SK-N-SH (cell line): ENCODE measurements at regions not wholly inside any gene's neighbourhood (a gene's known extent, or its start where the extent isn't known, plus 50 kb on each side); places are given as distances from the start of the nearest gene placed in this dataset.

Experiments
- CTCF ChIA-PET: fragments of 300-600, 350-600 bp; formaldehyde crosslinking; extraction: SDS; loops from one replicate; lab custom pipeline; 2021; lab: Yijun Ruan, JAX
- POLR2A ChIA-PET: fragments of 350-600 bp; sonication (Branson Sonifier 250); formaldehyde crosslinking; extraction: SDS; loops from one replicate; lab custom pipeline; 2020; ENCODE audit warnings: antibody characterized with exemption, inconsistent platforms; lab: Yijun Ruan, JAX
- DNase-seq: peaks from one replicate; pipeline ENCODE4 v3.0.0; 2012
- H2AFZ ChIP-seq: fragments of 200-600 bp; sonication (generic); 2 replicates; pipeline ENCODE4 v1.8.1; 2016; ENCODE audit warnings: antibody characterized with exemption, mild to moderate bottlenecking, low read depth
- H3F3A ChIP-seq: fragments of 200-600 bp; sonication (generic); replicated peaks from 2 replicates; pipeline ENCODE3; 2016; ENCODE audit warnings: antibody characterized with exemption, mild to moderate bottlenecking; ENCODE audit not compliant: insufficient read depth
- H3K27ac ChIP-seq, 2 experiments: fragments of 200-500 bp in 1 of 2; fragments of 200-600 bp in 1 of 2; sonication (Bioruptor generic) in 1 of 2; sonication (generic), shearing (Covaris generic) in 1 of 2; 2 replicates each; pipeline versions ENCODE4 v1.5.1 to v1.6.1; 2014 to 2016; ENCODE audit warnings: low read depth in 2 of 2, inconsistent platforms in 1 of 2, low read length in 1 of 2, mild to moderate bottlenecking in 1 of 2, mixed read lengths in 1 of 2
- H3K27me3 ChIP-seq: fragments of 200-600 bp; sonication (generic), shearing (Covaris generic); 2 replicates; pipeline ENCODE4 v1.6.1; 2016; ENCODE audit warnings: mixed run types; ENCODE audit not compliant: insufficient read depth
- H3K36me3 ChIP-seq, 2 experiments: fragments of 200-500 bp in 1 of 2; fragments of 200-600 bp in 1 of 2; sonication (Bioruptor generic) in 1 of 2; sonication (generic) in 1 of 2; replicated peaks in 1 of 2; 2 replicates each; pipeline versions ENCODE3 to v1.5.1; 2014 to 2016; ENCODE audit warnings: low read length in 1 of 2, mild to moderate bottlenecking in 1 of 2; ENCODE audit not compliant: insufficient read depth in 2 of 2, control insufficient read depth in 1 of 2
- H3K4me1 ChIP-seq, 2 experiments: fragments of 200-500 bp in 1 of 2; fragments of 200-600 bp in 1 of 2; sonication (Bioruptor generic) in 1 of 2; sonication (generic), shearing (Covaris generic) in 1 of 2; 2 replicates each; pipeline versions ENCODE4 v1.5.1 to v1.6.1; 2014 to 2016; ENCODE audit warnings: low read depth in 1 of 2, low read length in 1 of 2, mixed run types in 1 of 2; ENCODE audit not compliant: insufficient read depth in 2 of 2, control insufficient read depth in 1 of 2
- H3K4me2 ChIP-seq: fragments of 200-600 bp; sonication (generic), shearing (Covaris generic); 2 replicates; pipeline ENCODE4 v1.6.1; 2017; ENCODE audit warnings: mixed run types
- H3K4me3 ChIP-seq, 2 experiments: fragments of 200-500 bp in 1 of 2; fragments of 200-600 bp in 1 of 2; sonication (Bioruptor generic) in 1 of 2; sonication (generic), shearing (Covaris generic) in 1 of 2; 2 replicates each; pipeline versions ENCODE4 v1.5.1 to v1.8.1; 2014 to 2016; ENCODE audit warnings: low read depth in 2 of 2, inconsistent platforms in 1 of 2, low read length in 1 of 2, mild to moderate bottlenecking in 1 of 2, mixed read lengths in 1 of 2, moderate library complexity in 1 of 2
- H3K79me2 ChIP-seq: fragments of 200-600 bp; sonication (generic); 2 replicates; pipeline ENCODE4 v1.8.1; 2017; ENCODE audit warnings: mild to moderate bottlenecking; ENCODE audit not compliant: insufficient read depth
- H3K9ac ChIP-seq: fragments of 200-600 bp; sonication (generic); 2 replicates; pipeline ENCODE4 v1.6.1; 2017; ENCODE audit warnings: mixed run types
- H3K9me2 ChIP-seq: fragments of 200-600 bp; sonication (generic); 2 replicates; pipeline ENCODE4 v1.6.1; 2017; ENCODE audit warnings: mixed run types
- H3K9me3 ChIP-seq: fragments of 200-600 bp; sonication (generic); 2 replicates; pipeline ENCODE4 v1.6.1; 2017; ENCODE audit warnings: mixed run types, mild to moderate bottlenecking, moderate library complexity
- H4K20me1 ChIP-seq: fragments of 200-600 bp; sonication (generic); 2 replicates; pipeline ENCODE4 v1.6.1; 2017; ENCODE audit warnings: mild to moderate bottlenecking, mixed run types; ENCODE audit not compliant: insufficient read depth
- EZH2phosphoT487 ChIP-seq: fragments of 200-600 bp; sonication (generic); IDR thresholded peaks from 2 replicates; pipeline ENCODE4 v1.6.1; 2017; ENCODE audit warnings: low read depth, mixed run types, mild to moderate bottlenecking, antibody characterized with exemption, moderate library complexity, borderline replicate concordance
- FOSL2 ChIP-seq: IDR thresholded peaks from 2 replicates; pipeline ENCODE4 v1.4.0; 2012; ENCODE audit warnings: low read depth, mild to moderate bottlenecking, moderate library complexity, borderline replicate concordance
- FOXJ3 ChIP-seq: sonication (generic); formaldehyde crosslinking; IDR thresholded peaks from 2 replicates; pipeline ENCODE4 v1.5.1; 2020; ENCODE audit warnings: mild to moderate bottlenecking, missing genetic modification reagents
- FOXM1 ChIP-seq: IDR thresholded peaks from 2 replicates; pipeline ENCODE4 v1.4.0; 2012; ENCODE audit warnings: low read depth, mild to moderate bottlenecking
- GABPA ChIP-seq: IDR thresholded peaks from 2 replicates; pipeline ENCODE4 v1.4.0; 2012; ENCODE audit warnings: low read depth, mild to moderate bottlenecking
- MEF2A ChIP-seq: IDR thresholded peaks from 2 replicates; pipeline ENCODE4 v1.4.0; 2012; ENCODE audit warnings: low read depth, borderline replicate concordance
- SMC3 ChIP-seq: IDR thresholded peaks from 2 replicates; pipeline ENCODE4 v1.6.1; 2012; ENCODE audit warnings: low read depth, low read length, improper control_type of control experiment
- TEAD4 ChIP-seq: IDR thresholded peaks from 2 replicates; pipeline ENCODE4 v1.4.0; 2012; ENCODE audit warnings: mild to moderate bottlenecking, borderline replicate concordance; ENCODE audit not compliant: insufficient read depth
- WGBS: methylation state at CpG from one replicate; pipeline ENCODE4 v1.1.6; 2017; ENCODE audit warnings: low lambda C conversion rate; 5-methylcytosine and 5-hydroxymethylcytosine counted together
- TF ChIP-seq, protein P1 (sequence below): IDR thresholded peaks from 2 replicates; pipeline ENCODE4 v1.4.0; 2012; ENCODE audit warnings: low read depth, borderline replicate concordance
- TF ChIP-seq, protein P2 (sequence below): IDR thresholded peaks from 2 replicates; pipeline ENCODE4; 2012

DNA sequence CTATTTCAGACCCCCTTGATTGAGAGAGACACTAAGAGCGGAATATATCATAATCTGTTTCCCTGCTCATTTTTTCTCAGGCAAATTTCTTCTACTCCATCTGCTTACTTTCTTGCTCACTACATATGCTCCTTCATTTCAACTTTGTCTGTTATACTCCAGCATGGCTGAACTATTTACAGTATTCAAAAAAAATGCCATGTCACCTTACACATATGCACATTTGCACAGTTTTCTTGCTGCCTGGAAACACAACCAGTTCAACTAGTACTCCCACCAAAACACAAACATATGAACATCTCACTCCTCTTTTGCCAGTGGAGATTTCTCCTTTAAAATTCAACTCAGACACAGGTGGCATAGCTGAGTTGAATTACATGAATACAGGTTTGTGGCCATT lies 1142.1 kb upstream of the CADM2 start:
- H3K4me1 ChIP-seq: no peaks in the 10 kb centered on the region
- no peak overlapping the region for H3K27ac ChIP-seq
- H2AFZ ChIP-seq: no peak overlapping the region
- H4K20me1 ChIP-seq: no peaks in the 10 kb centered on the region
- no peak overlapping the region for H3K4me2 ChIP-seq
- WGBS: 4% methylated on average over 1 of the region's 1 CpG
- TF ChIP-seq FOSL2 (no peak), TEAD4 (no peak)
- TF ChIP-seq, protein P1, sequence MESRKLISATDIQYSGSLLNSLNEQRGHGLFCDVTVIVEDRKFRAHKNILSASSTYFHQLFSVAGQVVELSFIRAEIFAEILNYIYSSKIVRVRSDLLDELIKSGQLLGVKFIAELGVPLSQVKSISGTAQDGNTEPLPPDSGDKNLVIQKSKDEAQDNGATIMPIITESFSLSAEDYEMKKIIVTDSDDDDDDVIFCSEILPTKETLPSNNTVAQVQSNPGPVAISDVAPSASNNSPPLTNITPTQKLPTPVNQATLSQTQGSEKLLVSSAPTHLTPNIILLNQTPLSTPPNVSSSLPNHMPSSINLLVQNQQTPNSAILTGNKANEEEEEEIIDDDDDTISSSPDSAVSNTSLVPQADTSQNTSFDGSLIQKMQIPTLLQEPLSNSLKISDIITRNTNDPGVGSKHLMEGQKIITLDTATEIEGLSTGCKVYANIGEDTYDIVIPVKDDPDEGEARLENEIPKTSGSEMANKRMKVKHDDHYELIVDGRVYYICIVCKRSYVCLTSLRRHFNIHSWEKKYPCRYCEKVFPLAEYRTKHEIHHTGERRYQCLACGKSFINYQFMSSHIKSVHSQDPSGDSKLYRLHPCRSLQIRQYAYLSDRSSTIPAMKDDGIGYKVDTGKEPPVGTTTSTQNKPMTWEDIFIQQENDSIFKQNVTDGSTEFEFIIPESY: no peak
- no peaks in the 10 kb centered on the region for H3K9me3 ChIP-seq
- no peak for DNase-seq
- ChIA-PET CTCF (interaction anchor here (1.0 kb wide), 1 partner anchor 21 kb away, joined by 3 read pairs; no protein-coding TSS in a partner anchor), POLR2A (no interaction called here)
- H3K4me3 ChIP-seq: no peak overlapping the region
- no peaks in the 10 kb centered on the region for H3K36me3 ChIP-seq
- H3K9ac ChIP-seq: no peak overlapping the region
- H3F3A ChIP-seq: no peaks in the 10 kb centered on the region
- no peaks in the 10 kb centered on the region for H3K79me2 ChIP-seq
- H3K27me3 ChIP-seq: no peaks in the 10 kb centered on the region
- no peaks in the 10 kb centered on the region for H3K9me2 ChIP-seq

DNA sequence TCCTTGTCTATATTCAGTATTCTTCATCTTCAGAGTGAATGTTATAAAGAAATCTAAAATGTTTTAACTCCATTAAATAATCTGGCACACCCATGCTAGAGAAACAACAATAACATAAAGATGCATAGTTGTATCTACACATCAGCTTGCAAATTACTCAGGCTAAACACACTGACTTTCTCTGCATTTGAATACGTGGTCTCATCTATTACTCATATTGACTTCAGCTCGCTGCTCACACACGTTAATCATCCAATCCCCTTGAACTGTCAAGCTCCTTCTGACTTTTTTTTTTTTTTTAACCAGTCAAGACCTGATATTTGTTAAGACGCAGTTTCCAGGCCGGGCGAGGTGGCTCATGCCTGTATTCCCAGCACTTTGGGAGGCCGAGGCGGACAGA lies 1137.3 kb upstream of the CADM2 start:
- no peak for DNase-seq
- Histone ChIP-seq H3K79me2 (no peaks in the 10 kb centered on the region), H3K27me3 (no peaks in the 10 kb centered on the region), H3K9ac (no peak overlapping the region), H2AFZ (no peak overlapping the region), H3K27ac (no peak overlapping the region), H3K4me1 (no peaks in the 10 kb centered on the region), H3K36me3 (no peaks in the 10 kb centered on the region), H3K4me3 (no peak overlapping the region), H3K9me2 (no peaks in the 10 kb centered on the region), H3K4me2 (no peak overlapping the region), H3K9me3 (no peaks in the 10 kb centered on the region), H4K20me1 (no peaks in the 10 kb centered on the region), H3F3A (no peaks in the 10 kb centered on the region)
- TF ChIP-seq FOXM1 (no peak), EZH2phosphoT487 (no peak), SMC3 (no peak)
- ChIA-PET CTCF (no interaction called here), POLR2A (no interaction called here)
- WGBS: 9% methylated on average over 8 of the region's 8 CpGs

DNA sequence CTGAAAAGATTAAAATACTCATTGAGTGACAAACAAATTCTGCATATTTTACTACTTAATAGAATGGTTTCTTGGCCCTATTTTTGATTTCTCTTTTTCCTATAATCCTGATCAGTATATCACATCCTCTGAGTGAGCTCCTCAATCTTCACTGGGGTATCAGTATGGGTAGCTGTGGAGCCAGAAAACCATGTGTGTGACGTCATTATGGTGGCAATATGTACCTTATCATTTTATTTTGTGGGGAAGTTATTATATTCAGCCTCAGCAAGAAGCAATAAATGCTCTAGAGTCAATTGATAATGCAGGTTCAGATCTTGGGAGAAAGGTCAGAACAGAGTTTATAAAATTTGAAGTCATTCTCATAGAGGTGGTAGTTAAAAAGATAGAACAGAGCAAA lies 1135.7 kb upstream of the CADM2 start:
- H3K4me3 ChIP-seq: no peak overlapping the region
- no peaks in the 10 kb centered on the region for H3F3A ChIP-seq
- H3K79me2 ChIP-seq: no peaks in the 10 kb centered on the region
- TF ChIP-seq GABPA: no peak
- TF ChIP-seq FOXJ3 (CRISPR knock-in tag): no peak
- TF ChIP-seq MEF2A: no peak
- no peak for TF ChIP-seq EZH2phosphoT487
- TF ChIP-seq, protein P1: no peak
- TF ChIP-seq, protein P2, sequence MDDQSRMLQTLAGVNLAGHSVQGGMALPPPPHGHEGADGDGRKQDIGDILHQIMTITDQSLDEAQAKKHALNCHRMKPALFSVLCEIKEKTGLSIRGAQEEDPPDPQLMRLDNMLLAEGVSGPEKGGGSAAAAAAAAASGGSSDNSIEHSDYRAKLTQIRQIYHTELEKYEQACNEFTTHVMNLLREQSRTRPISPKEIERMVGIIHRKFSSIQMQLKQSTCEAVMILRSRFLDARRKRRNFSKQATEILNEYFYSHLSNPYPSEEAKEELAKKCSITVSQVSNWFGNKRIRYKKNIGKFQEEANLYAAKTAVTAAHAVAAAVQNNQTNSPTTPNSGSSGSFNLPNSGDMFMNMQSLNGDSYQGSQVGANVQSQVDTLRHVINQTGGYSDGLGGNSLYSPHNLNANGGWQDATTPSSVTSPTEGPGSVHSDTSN: no peak
- H3K9me3 ChIP-seq: no peaks in the 10 kb centered on the region
- DNase-seq: no peak
- no peak overlapping the region for H2AFZ ChIP-seq
- ChIA-PET POLR2A (no interaction called here), CTCF (no interaction called here)
- no peaks in the 10 kb centered on the region for H3K36me3 ChIP-seq
- H3K27me3 ChIP-seq: no peaks in the 10 kb centered on the region
- H3K27ac ChIP-seq: no peak overlapping the region
- H3K4me1 ChIP-seq: no peaks in the 10 kb centered on the region
- no peaks in the 10 kb centered on the region for H3K9me2 ChIP-seq
- H3K9ac ChIP-seq: no peak overlapping the region
- WGBS: 0% methylated on average over 1 of the region's 1 CpG
- H4K20me1 ChIP-seq: no peaks in the 10 kb centered on the region
- H3K4me2 ChIP-seq: no peak overlapping the region
